HTR-8/SVneo (cell line): ENCODE measurements at regions not wholly inside any gene's neighbourhood (a gene's known extent, or its start where the extent isn't known, plus 50 kb on each side); places are given as distances from the start of the nearest gene placed in this dataset.

Experiments used
- DNase-seq: peaks from one replicate; pipeline ENCODE4 v3.0.0; 2011; ENCODE audit warnings: low spot score, mixed read lengths; ENCODE audit not compliant: insufficient read length
- FAIRE-seq: peaks from 2 replicates; lab custom pipeline; 2011; peaks lifted over from hg19 to GRCh38; lab: Jason Lieb, UNC

DNA sequence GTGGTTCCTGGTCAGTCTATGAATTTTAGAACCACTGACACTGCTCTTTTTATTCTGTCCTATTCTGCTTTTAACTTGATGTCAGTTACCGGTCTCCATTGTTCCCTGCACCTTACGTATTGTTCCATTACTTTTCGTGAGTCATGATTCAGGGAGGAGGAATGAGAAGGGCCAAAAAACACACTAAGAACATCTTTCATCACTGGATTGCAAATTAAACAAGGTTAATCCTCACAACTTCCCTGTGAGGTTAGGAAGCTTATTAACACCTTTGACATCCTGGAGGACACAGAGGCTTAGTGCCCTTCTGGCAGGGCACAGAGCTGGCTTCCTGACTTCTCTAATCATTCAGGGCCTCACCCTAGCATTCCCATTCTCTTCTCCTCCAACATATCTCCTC is 227.6 kb upstream of the SATB1 start:
- FAIRE-seq (no peak), DNase-seq (no peak)

- FAIRE-seq = no peak
Observed at GRCh38 chr3:18650731-18651130, 225.6 kb upstream of the SATB1 start.

DNA sequence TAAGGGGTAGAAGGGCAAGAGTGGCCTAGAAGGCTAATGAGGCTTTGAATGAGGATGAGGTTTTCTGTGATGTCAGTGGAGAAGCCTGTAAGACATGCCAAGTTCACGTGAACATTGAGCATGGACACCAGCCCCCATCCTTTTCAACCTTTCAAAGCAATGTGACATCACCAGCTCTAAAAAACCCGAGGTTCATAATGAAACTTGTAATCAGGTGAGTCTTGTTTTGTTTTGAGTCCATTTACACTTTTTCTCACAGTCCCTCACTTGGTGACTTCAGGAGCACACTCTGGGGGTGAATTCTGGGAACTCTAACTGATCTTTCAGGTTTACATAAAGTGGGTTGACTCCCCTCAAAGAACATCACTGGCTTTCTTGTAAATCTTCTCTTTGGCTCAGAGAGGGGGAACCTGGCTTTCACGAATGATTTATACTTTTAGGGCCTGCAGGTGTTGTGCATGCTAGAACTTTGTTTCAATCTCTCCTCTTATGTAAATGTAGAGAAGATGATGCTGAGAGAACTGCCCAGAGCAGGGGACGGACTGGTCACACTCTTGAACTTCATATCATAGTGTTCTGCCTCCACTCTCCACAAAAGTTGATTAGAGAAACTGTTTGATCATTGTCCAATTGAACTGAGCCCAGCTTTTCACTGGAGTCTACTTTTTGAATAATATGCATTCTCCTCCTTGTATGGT is 224.7 kb upstream of the SATB1 start:
- no peak for FAIRE-seq
- DNase-seq = no peak

More at GRCh38 chr3:18650731-18651130, 225.6 kb upstream of the SATB1 start:
- DNase-seq = no peak

DNA sequence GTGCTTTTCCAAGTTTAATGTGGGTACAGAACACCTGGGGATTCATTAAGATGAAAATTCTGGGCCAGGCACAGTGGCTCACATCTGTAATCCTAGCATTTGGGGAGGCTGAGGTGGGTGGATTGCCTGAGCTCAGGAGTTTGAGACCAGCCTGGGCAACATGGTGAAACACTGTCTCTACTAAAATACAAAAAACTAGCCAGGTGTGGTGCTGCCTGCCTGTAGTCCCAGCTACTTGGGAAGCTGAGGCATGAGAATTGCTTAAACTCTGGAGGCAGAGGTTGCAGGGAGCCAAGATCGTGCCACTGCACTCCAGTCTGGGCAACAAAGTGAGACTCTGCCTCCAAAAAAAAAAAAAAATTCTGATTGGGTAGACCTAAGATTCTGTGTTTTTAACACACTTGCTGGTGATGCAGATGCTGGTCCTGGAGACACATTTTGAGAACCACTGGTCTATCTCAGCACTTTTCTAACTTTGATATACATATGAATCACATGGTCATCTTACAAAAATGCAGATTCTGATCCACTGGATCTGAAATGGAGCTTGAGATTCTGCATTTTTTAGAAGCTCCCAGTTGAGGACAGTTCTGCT is 223.8 kb upstream of the SATB1 start:
- FAIRE-seq (no peak), DNase-seq (no peak)

- DNase-seq = no peak
- no peak for FAIRE-seq
Observed at GRCh38 chr3:18648159-18648558, 223.0 kb upstream of the SATB1 start.

DNA sequence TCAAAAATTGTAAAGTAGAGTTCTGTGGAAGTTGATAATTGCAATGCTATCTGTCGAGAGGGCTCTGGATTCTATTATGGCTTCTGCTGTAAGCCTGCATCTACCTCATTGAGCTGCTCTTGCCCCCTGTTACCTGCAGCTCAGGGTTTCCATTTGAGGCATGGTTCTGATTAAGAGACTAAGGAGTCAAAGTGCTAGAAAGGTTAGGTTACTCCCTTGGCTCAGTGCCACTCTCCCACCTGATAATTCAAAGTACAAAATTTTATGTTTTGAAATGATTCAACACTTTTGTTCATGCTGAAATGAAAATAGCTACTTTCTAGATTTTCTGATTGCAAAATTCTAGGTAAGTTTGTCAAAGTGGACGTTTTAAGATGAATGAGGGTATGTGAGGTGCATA is 220.5 kb upstream of the SATB1 start:
- DNase-seq (no peak), FAIRE-seq (no peak)

DNA sequence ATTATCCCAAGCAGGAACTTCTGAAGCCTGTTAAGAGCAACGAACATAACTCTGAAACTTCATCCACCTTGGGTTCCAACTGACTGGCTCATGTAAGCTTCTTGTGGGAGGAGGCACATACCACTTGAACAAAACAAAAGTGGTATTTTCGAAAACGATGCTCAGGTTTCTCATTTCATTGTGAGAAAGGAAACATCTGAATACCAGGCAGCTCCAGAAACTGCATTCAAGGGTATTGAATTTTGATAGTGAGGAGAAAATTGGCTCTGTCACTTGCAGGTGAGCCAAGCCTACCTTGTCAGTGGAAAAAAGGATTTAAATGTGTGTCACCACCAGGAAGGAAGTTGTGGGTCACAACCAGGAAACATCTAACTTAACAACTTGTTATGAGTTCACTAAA is 218.1 kb upstream of the SATB1 start:
- no peak for FAIRE-seq

DNA sequence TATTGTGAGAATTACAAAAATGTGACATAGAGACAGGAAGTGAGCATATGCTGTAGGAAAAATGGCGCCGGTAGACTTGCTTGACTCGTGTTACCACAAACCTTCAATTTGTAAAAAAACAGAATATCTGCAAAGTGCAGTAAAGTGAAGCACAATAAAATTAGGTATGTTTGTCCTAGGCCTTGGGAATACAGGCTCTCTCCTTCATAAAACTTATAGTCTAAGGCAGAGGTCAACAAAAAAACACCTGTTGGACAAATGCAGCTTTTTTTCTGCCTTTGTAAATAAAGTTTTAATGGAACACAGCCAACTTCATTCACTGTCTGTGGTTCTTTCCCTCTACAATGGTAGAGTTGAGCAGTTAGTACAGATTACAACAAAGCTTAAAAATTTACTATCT is 216.8 kb upstream of the SATB1 start:
- DNase-seq (no peak), FAIRE-seq (no peak)

More for the DNA sequence above, 218.1 kb upstream of the SATB1 start:
- no peak for DNase-seq

- no peak for FAIRE-seq
- no peak for DNase-seq
Observed at GRCh38 chr3:18635215-18635614, 210.1 kb upstream of the SATB1 start.

GRCh38 chr3:18634461-18634860 is 209.3 kb upstream of the SATB1 start:
- no peak for DNase-seq
- FAIRE-seq = no peak

DNA sequence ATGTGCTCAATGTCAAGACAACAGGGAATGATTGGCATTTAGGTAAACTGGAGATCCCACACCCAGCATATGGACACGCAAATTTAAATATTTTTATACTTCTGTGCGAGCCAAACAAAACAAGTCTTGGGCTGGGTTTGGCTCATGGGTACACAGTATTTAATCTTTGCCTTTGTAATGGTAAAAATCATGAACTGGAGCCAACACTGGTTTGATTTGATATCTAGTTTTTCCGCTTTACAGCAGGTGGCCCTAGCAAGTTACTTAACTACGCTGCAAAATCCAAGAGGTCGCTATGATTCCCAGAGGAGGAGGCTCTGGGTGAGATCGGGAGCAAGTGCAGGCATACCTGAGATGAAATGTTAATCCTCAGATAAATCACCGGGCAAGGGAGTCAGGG is 207.9 kb upstream of the SATB1 start:
- DNase-seq (no peak), FAIRE-seq (no peak)

DNA sequence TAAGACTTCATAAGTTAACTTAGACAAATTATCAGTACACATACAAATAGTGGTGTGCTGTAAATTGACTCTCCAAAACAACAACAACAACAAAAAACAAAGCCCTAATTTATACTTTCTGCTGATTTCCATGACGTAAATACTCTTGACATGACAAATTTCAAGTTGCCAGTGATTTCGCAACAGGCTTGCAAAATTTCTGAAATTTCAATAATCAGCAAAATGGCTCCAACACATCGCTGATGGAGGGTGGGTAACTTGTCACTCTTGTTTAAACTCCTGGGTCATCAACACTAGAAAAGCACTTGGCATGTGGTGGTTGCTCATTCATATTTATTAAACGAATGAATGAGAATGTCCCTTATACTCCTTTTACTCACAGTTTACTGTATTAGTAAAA is 205.2 kb upstream of the SATB1 start:
- no peak for DNase-seq
- no peak for FAIRE-seq

GRCh38 chr3:18625085-18625484 is 199.9 kb upstream of the SATB1 start:
- DNase-seq (no peak), FAIRE-seq (no peak)

GRCh38 chr3:18623220-18623619 is 198.1 kb upstream of the SATB1 start:
- FAIRE-seq = no peak

DNA sequence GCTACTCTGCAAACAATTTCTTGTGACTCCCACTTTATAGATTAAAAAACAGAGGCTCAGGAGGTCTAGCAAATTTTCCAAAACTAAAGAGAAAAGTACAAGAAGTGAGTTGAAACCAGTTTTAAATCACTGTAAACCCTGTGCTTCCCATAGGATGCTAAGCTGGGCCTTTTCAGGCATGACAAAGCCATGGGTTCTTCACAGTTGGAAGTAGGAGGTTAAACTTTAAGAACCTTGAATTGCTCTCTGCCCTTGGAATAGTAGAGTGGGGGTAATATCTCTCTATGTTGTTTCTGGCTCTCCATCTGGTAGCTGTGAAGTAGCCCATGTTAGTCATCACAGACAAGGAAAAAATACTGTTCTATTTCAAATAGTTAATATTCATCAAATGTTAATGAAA is 193.6 kb upstream of the SATB1 start:
- no peak for FAIRE-seq
- no peak for DNase-seq

More at GRCh38 chr3:18623220-18623619, 198.1 kb upstream of the SATB1 start:
- DNase-seq = no peak

DNA sequence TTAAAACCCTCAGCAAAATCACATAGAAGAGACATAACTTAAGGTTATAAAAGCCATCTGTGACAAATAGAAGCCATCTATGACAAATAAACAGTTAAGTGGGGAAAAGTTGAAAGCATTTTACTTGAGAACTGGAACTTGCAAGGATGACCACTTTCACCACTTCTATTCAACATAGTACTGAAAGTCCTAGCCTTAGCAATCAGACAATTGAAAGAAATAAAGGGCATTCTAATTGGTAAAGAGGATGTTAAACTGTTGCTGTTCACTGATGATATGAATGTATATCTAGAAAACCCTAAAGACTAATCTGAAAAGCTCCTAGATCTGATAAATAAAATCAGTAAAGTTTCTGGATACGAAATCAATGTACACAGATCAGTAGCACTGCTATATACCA is 186.9 kb upstream of the SATB1 start:
- no peak for DNase-seq
- FAIRE-seq = no peak

- DNase-seq (no peak), FAIRE-seq (no peak)
Observed at GRCh38 chr3:18609187-18609586, 184.0 kb upstream of the SATB1 start.

DNA sequence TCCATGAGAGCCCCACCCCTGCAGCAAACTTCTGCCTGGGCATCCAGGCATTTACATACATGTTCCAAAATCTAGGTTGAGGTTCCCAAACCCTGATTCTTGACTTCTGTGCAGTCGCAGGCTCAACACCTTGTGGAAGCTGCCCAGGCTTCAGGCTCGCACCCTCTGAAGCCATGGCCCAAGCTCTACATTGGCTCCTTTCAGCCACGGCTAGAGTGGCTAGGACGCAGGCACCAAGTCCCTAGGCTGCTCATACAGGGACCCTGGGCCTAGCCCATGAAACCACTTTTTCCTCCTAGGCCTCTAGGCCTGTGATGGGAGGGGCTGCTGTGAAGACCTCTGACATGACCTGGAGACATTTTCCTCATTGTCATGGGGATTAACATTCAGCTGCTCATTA is 172.8 kb upstream of the SATB1 start:
- DNase-seq (no peak), FAIRE-seq (no peak)

GRCh38 chr3:18593231-18593630 is 168.1 kb upstream of the SATB1 start:
- DNase-seq = no peak
- FAIRE-seq = no peak

DNA sequence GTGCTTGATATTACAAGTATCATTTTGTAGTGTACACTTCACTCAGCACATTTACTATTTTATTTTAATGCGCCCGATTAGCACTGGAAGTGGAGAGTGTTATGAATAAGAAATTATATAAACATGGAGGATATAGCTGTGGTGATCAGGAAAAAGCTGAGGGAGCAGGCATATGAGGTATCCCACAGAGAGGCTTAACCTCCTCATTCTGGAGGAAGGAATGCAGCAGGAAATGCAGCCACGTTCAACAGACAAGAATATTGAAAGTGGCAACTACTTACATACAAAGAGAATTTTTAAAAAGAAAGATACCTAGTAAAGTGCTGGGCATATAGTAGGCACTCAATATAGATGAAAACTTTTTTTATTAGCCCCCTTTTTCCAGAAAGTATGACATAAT is 166.0 kb upstream of the SATB1 start:
- no peak for FAIRE-seq
- DNase-seq = no peak

DNA sequence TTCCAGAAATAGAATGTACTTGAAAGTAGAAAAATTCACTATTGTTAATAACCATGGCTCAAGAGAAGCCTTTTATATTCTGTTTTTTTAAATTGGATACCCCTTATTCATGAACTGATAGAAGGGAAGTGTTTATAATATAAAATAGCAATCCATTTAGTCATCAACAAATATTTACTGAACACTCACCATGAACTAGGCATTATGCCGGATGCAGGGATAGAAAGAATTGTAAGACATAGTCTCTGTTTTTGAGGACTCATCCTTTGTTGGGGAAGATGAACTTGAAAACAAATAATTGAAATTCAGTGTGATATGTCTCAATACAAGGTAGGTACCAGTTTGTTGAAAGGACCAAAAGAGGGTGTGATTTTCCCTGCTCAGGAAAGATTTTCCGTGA is 160.9 kb upstream of the SATB1 start:
- DNase-seq (no peak), FAIRE-seq (no peak)
